GM23338 (cell line): ENCODE measurements at regions not wholly inside any gene's neighbourhood (a gene's known extent, or its start where the extent isn't known, plus 50 kb on each side); places are given as distances from the start of the nearest gene placed in this dataset.
A peak's percentile ranks its signal among the peaks of the same experiment; 100 is the strongest.

Experiments
- ATAC-seq: fragments of 200-7000 bp; cut with Tn5 transposase; 3 replicates; pipeline ENCODE4 v1.9.1; 2020
- DNase-seq: peaks from one replicate; pipeline ENCODE4 v3.0.0-alpha.2; 2015; ENCODE audit warnings: low spot score
- H2AFZ ChIP-seq: fragments of 200-600 bp; sonication (generic); 2 replicates; pipeline ENCODE4 v1.8.0; 2016; ENCODE audit warnings: antibody characterized with exemption, mild to moderate bottlenecking, moderate library complexity
- H3F3A ChIP-seq: fragments of 200-600 bp; sonication (generic); replicated peaks from 2 replicates; pipeline ENCODE4 v1.8.0; 2017; ENCODE audit warnings: antibody characterized with exemption, mixed run types, low read depth
- H3K27ac ChIP-seq: fragments of 200-600 bp; sonication (generic); 2 replicates; pipeline ENCODE4 v1.6.1; 2016; ENCODE audit warnings: low read depth
- H3K27me3 ChIP-seq: fragments of 200-600 bp; sonication (generic); 2 replicates; pipeline ENCODE4 v1.8.0; 2016; ENCODE audit warnings: mild to moderate bottlenecking, mixed run types, moderate library complexity; ENCODE audit not compliant: insufficient read depth
- H3K36me3 ChIP-seq: fragments of 200-600 bp; sonication (generic); 2 replicates; pipeline ENCODE4 v1.8.0; 2016; ENCODE audit warnings: mild to moderate bottlenecking; ENCODE audit not compliant: insufficient read depth
- H3K4me1 ChIP-seq: fragments of 200-600 bp; sonication (generic); 2 replicates; pipeline ENCODE4 v1.8.0; 2016; ENCODE audit warnings: mild to moderate bottlenecking, moderate library complexity; ENCODE audit not compliant: insufficient read depth
- H3K4me2 ChIP-seq: fragments of 200-600 bp; sonication (generic); 2 replicates; pipeline ENCODE4 v1.7.1; 2017; ENCODE audit warnings: mixed run types
- H3K4me3 ChIP-seq: fragments of 200-600 bp; sonication (generic); 2 replicates; pipeline ENCODE4 v1.6.1; 2016; ENCODE audit warnings: mixed run types
- H3K79me2 ChIP-seq: fragments of 200-600 bp; sonication (generic); replicated peaks from 2 replicates; pipeline ENCODE4 v1.8.0; 2017; ENCODE audit warnings: mild to moderate bottlenecking; ENCODE audit not compliant: insufficient read depth
- H3K9me2 ChIP-seq: fragments of 200-600 bp; sonication (generic); 2 replicates; pipeline ENCODE4 v1.8.0; 2017; ENCODE audit not compliant: insufficient read depth
- H4K20me1 ChIP-seq: fragments of 200-600 bp; sonication (generic); replicated peaks from 2 replicates; pipeline ENCODE4 v1.8.0; 2017; ENCODE audit warnings: mild to moderate bottlenecking; ENCODE audit not compliant: insufficient read depth
- H3K27ac Mint-ChIP-seq: 2 replicates; pipeline ENCODE4 v1.8.0; 2020; ENCODE audit warnings: inconsistent platforms, mild to moderate bottlenecking, moderate library complexity, mixed read lengths
- H3K27me3 Mint-ChIP-seq: 3 replicates; pipeline ENCODE4 v1.8.0; 2022; ENCODE audit warnings: low read depth, mild to moderate bottlenecking, moderate library complexity, mixed read lengths, inconsistent platforms; ENCODE audit not compliant: insufficient read depth, poor library complexity
- H3K36me3 Mint-ChIP-seq: 3 replicates; pipeline ENCODE4 v1.8.0; 2021; ENCODE audit warnings: low read depth, mild to moderate bottlenecking, inconsistent platforms, moderate library complexity, mixed read lengths
- H3K4me1 Mint-ChIP-seq: 3 replicates; pipeline ENCODE4 v1.8.0; 2020; ENCODE audit warnings: mild to moderate bottlenecking, inconsistent platforms, mixed read lengths
- H3K4me3 Mint-ChIP-seq: 3 replicates; pipeline ENCODE4 v1.8.0; 2021; ENCODE audit warnings: moderate library complexity, mild to moderate bottlenecking, inconsistent platforms, mixed read lengths
- H3K9me3 Mint-ChIP-seq: 3 replicates; pipeline ENCODE4 v1.8.0; 2020; ENCODE audit warnings: moderate library complexity, mild to moderate bottlenecking, inconsistent platforms, mixed read lengths
- CREB1 ChIP-seq: fragments of 250-450 bp; sonication (Bioruptor Pico); IDR thresholded peaks from 2 replicates; pipeline ENCODE4 v1.5.0; 2020; ENCODE audit warnings: low read depth, mild to moderate bottlenecking, moderate library complexity
- CTCF ChIP-seq, 2 experiments: fragments of 200-600 bp in 1 of 2; sonication (generic) in 1 of 2; conservative IDR thresholded peaks; 2 replicates each; pipeline versions ENCODE4 v1.5.1 to v1.6.1; 2016 to 2017; ENCODE audit warnings: antibody characterized with exemption in 2 of 2, low read depth in 2 of 2, mild to moderate bottlenecking in 2 of 2, moderate library complexity in 1 of 2
- ETS1 ChIP-seq: IDR thresholded peaks from 2 replicates; pipeline ENCODE4 v1.6.1; 2016; ENCODE audit warnings: antibody characterized with exemption
- EZH2 ChIP-seq: fragments of 200-600 bp; sonication (generic); IDR thresholded peaks from one replicate; pipeline ENCODE4 v1.8.0; 2017; ENCODE audit warnings: antibody characterized with exemption, mild to moderate bottlenecking, low read depth; ENCODE audit not compliant: unreplicated experiment
- EZH2phosphoT487 ChIP-seq: fragments of 200-600 bp; sonication (generic); IDR thresholded peaks from one replicate; pipeline ENCODE4 v1.8.1; 2018; ENCODE audit warnings: antibody characterized with exemption; ENCODE audit not compliant: unreplicated experiment
- JUNB ChIP-seq: IDR thresholded peaks from one replicate; pipeline ENCODE4 v1.6.1; 2016; ENCODE audit warnings: antibody characterized with exemption; ENCODE audit not compliant: unreplicated experiment
- NANOG ChIP-seq: IDR thresholded peaks from 2 replicates; pipeline ENCODE4 v1.6.1; 2016; ENCODE audit warnings: antibody characterized with exemption, borderline replicate concordance
- POLR2AphosphoS5 ChIP-seq: IDR thresholded peaks from 2 replicates; pipeline ENCODE4 v1.6.1; 2016; ENCODE audit warnings: antibody characterized with exemption, low read depth
- REST ChIP-seq: IDR thresholded peaks from one replicate; pipeline ENCODE4 v1.6.1; 2018; ENCODE audit warnings: antibody characterized with exemption; ENCODE audit not compliant: unreplicated experiment
- STAT1 ChIP-seq: IDR thresholded peaks from one replicate; pipeline ENCODE4 v1.6.1; 2016; ENCODE audit warnings: antibody characterized with exemption; ENCODE audit not compliant: unreplicated experiment
- ZNF114 ChIP-seq: fragments of 250-450 bp; sonication (Bioruptor Pico); IDR thresholded peaks from 2 replicates; pipeline ENCODE4 v1.5.0; 2020; ENCODE audit warnings: mild to moderate bottlenecking, moderate library complexity
- ZNF331 ChIP-seq: fragments of 250-450 bp; sonication (Bioruptor Pico); IDR thresholded peaks from 2 replicates; pipeline ENCODE4 v1.5.0; 2020; ENCODE audit warnings: low read depth, mild to moderate bottlenecking, moderate library complexity
- ZNF462 ChIP-seq: fragments of 250-450 bp; sonication (Bioruptor Pico); IDR thresholded peaks from 2 replicates; pipeline ENCODE4 v1.5.0; 2020; ENCODE audit warnings: mild to moderate bottlenecking, moderate library complexity

- peaks cover 35% of the 10 kb centered on the region for H3K4me1 Mint-ChIP-seq
Observed at GRCh38 chr7:109121599-109122300, 552.1 kb downstream of the DNAJB9 start.

More at GRCh38 chr7:109121599-109122300, 552.1 kb downstream of the DNAJB9 start:
- H3K9me2 ChIP-seq = no peaks in the 10 kb centered on the region
- no peaks in the 10 kb centered on the region for H3K27me3 ChIP-seq
- Mint-ChIP-seq H3K4me3 (no peak overlapping the region), H3K27ac (peak overlapping the region; percentile 8; the same call in 1 of the 2 replicates), H3K27me3 (no peaks in the 10 kb centered on the region), H3K9me3 (no peaks in the 10 kb centered on the region), H3K36me3 (no peaks in the 10 kb centered on the region)
- H3K79me2 ChIP-seq = no peaks in the 10 kb centered on the region
- peaks cover 12% of the 10 kb centered on the region for H3K4me1 ChIP-seq
- TF ChIP-seq CTCF (conservative IDR thresholded peaks at IDR 0.05; ENCODE audit: low read depth in 2 of 2) (no peak), POLR2AphosphoS5 (no peak), EZH2phosphoT487 (no peak), ETS1 (no peak), NANOG (no peak), STAT1 (no peak), ZNF114 (CRISPR knock-in tag) (no peak), REST (no peak), CREB1 (CRISPR knock-in tag) (no peak), EZH2 (no peak), JUNB (no peak), ZNF462 (CRISPR knock-in tag) (no peak), ZNF331 (CRISPR knock-in tag) (no peak)
- no peak overlapping the region for H3K4me3 ChIP-seq
- H4K20me1 ChIP-seq = no peaks in the 10 kb centered on the region
- H3F3A ChIP-seq = no peaks in the 10 kb centered on the region
- no peak overlapping the region for H3K27ac ChIP-seq
- DNase-seq (peak; percentile 19), ATAC-seq (no peak)
- H2AFZ ChIP-seq = no peak overlapping the region
- no peaks in the 10 kb centered on the region for H3K36me3 ChIP-seq
- H3K4me2 ChIP-seq = no peak overlapping the region
